Naive thymus-derived CD4-positive, alpha-beta T cell (primary cell): ENCODE measurements at regions not wholly inside any gene's neighbourhood (a gene's known extent, or its start where the extent isn't known, plus 50 kb on each side); places are given as distances from the start of the nearest gene placed in this dataset.

ENCODE experiments used
- ATAC-seq: fragments of 150-1000 bp; cut with Tn5 transposase; 2 replicates; pipeline ENCODE4 v1.10.0; 2021; ENCODE audit warnings: mild to moderate bottlenecking, moderate library complexity
- CTCF ChIA-PET: fragments of 350-600 bp; sonication (Branson Sonifier 250); formaldehyde crosslinking; loops from one replicate; lab custom pipeline; 2021; ENCODE audit warnings: antibody characterized with exemption; lab: Charles Lee
- POLR2A ChIA-PET: fragments of 350-600 bp; sonication (Branson Sonifier 250); formaldehyde crosslinking; loops from one replicate; lab custom pipeline; 2021; ENCODE audit warnings: antibody characterized with exemption, inconsistent platforms; lab: Charles Lee
- DNase-seq, 9 donors: peaks; one replicate each; pipeline versions ENCODE4 v3.0.0 to v3.0.0-alpha.2; 2020 to 2022; ENCODE audit warnings: mixed read lengths in 1 of 9
- H3K27ac ChIP-seq: one replicate; pipeline ENCODE4 v1.7.0; 2013; ENCODE audit warnings: mild to moderate bottlenecking, low read depth, low read length, moderate library complexity
- H3K27me3 ChIP-seq, 2 donors: one replicate each; pipeline ENCODE4 v1.7.0; 2013; ENCODE audit warnings: low read length in 2 of 2, mild to moderate bottlenecking in 2 of 2, moderate library complexity in 2 of 2; ENCODE audit not compliant: control insufficient read depth in 2 of 2, insufficient read depth in 2 of 2
- H3K36me3 ChIP-seq, 3 experiments: 1 replicate in 2 of 3; 2 replicates in 1 of 3; pipeline ENCODE4 v1.7.0; 2013; ENCODE audit warnings: low read length in 3 of 3, mild to moderate bottlenecking in 3 of 3, moderate library complexity in 1 of 3; ENCODE audit not compliant: insufficient read depth in 3 of 3, control insufficient read depth in 2 of 3
- H3K4me1 ChIP-seq, 2 donors: one replicate each; pipeline ENCODE4 v1.7.0; 2013; ENCODE audit warnings: low read length in 2 of 2, mild to moderate bottlenecking in 2 of 2, moderate library complexity in 1 of 2; ENCODE audit not compliant: control insufficient read depth in 2 of 2, insufficient read depth in 2 of 2
- H3K4me3 ChIP-seq: 2 replicates; pipeline ENCODE4 v1.7.0; 2013; ENCODE audit warnings: mild to moderate bottlenecking, low read length
- H3K9me3 ChIP-seq, 3 experiments: 1 replicate in 2 of 3; 2 replicates in 1 of 3; pipeline ENCODE4 v1.7.0; 2013; ENCODE audit warnings: low read length in 3 of 3; ENCODE audit not compliant: control insufficient read depth in 2 of 3
- H3K27ac Mint-ChIP-seq, 9 donors: one replicate each; pipeline ENCODE4 v1.8.0; 2020 to 2022; ENCODE audit warnings: mixed read lengths in 9 of 9, mild to moderate bottlenecking in 8 of 9, moderate library complexity in 5 of 9, inconsistent platforms in 2 of 9
- H3K27me3 Mint-ChIP-seq, 5 donors: one replicate each; pipeline ENCODE4 v1.8.0; 2021 to 2022; ENCODE audit warnings: mixed read lengths in 5 of 5, mild to moderate bottlenecking in 1 of 5
- H3K36me3 Mint-ChIP-seq, 5 donors: one replicate each; pipeline ENCODE4 v1.8.0; 2020 to 2022; ENCODE audit warnings: mixed read lengths in 5 of 5, mild to moderate bottlenecking in 3 of 5, inconsistent platforms in 1 of 5
- H3K4me1 Mint-ChIP-seq, 7 donors: one replicate each; pipeline ENCODE4 v1.8.0; 2020 to 2022; ENCODE audit warnings: mixed read lengths in 7 of 7, mild to moderate bottlenecking in 3 of 7, inconsistent platforms in 1 of 7
- H3K4me3 Mint-ChIP-seq, 10 donors: one replicate each; pipeline ENCODE4 v1.8.0; 2020 to 2022; ENCODE audit warnings: mild to moderate bottlenecking in 10 of 10, mixed read lengths in 10 of 10, moderate library complexity in 6 of 10, inconsistent platforms in 2 of 10
- H3K9me3 Mint-ChIP-seq, 11 donors: one replicate each; pipeline ENCODE4 v1.8.0; 2020 to 2022; ENCODE audit warnings: mixed read lengths in 11 of 11, mild to moderate bottlenecking in 4 of 11, inconsistent platforms in 1 of 11, moderate library complexity in 1 of 11
- intact Hi-C, 2 donors: fragments of 100-400 bp; cut with micrococcal nuclease; formaldehyde crosslinking; loops; one replicate each; pipeline ENCODE4 v1.15.1; 2023

- DNase-seq, result no peak
- no peak overlapping the region for H3K27ac ChIP-seq
- no peaks in the 10 kb centered on the region for H3K27me3 Mint-ChIP-seq
- intact Hi-C loops, result no loop called here
- H3K36me3 Mint-ChIP-seq, result no peaks in the 10 kb centered on the region
- H3K4me1 ChIP-seq, result no peaks in the 10 kb centered on the region
- no peak overlapping the region for H3K4me3 Mint-ChIP-seq
- no peak overlapping the region for H3K4me3 ChIP-seq
- no peaks in the 10 kb centered on the region for H3K27me3 ChIP-seq
- H3K9me3 Mint-ChIP-seq, result peaks cover 0 to 3% (median 0%) of the 10 kb centered on the region in 11 donors
- H3K27ac Mint-ChIP-seq, result no peak overlapping the region
- H3K4me1 Mint-ChIP-seq, result peaks cover 0 to 2% (median 0%) of the 10 kb centered on the region in 7 donors
- POLR2A ChIA-PET, result no interaction called here
- CTCF ChIA-PET, result no interaction called here
- no peak for ATAC-seq
- no peaks in the 10 kb centered on the region for H3K36me3 ChIP-seq
- no peaks in the 10 kb centered on the region for H3K9me3 ChIP-seq
Observed at GRCh38 chrX:10773318-10773717, 152.9 kb upstream of the MID1 start.

- peaks cover 0 to 10% (median 3%) of the 10 kb centered on the region in 11 donors for H3K9me3 Mint-ChIP-seq
- DNase-seq (no peak), ATAC-seq (no peak)
- H3K4me3 ChIP-seq, result no peak overlapping the region
- intact Hi-C loops, result no loop called here
- CTCF ChIA-PET, result no interaction called here
- no peaks in the 10 kb centered on the region for H3K4me1 Mint-ChIP-seq
- peaks cover 0 to 4% (median 0%) of the 10 kb centered on the region in 5 donors for H3K27me3 Mint-ChIP-seq
- no peaks in the 10 kb centered on the region for H3K9me3 ChIP-seq
- H3K36me3 Mint-ChIP-seq, result no peaks in the 10 kb centered on the region
- H3K27ac Mint-ChIP-seq, result peak overlapping the region in 1 of 9 donors; percentile 57
- POLR2A ChIA-PET, result no interaction called here
- no peaks in the 10 kb centered on the region for H3K36me3 ChIP-seq
- no peaks in the 10 kb centered on the region for H3K27me3 ChIP-seq
- no peaks in the 10 kb centered on the region for H3K4me1 ChIP-seq
- no peak overlapping the region for H3K4me3 Mint-ChIP-seq
- no peak overlapping the region for H3K27ac ChIP-seq
Observed at GRCh38 chrX:10781847-10782530, 161.6 kb upstream of the MID1 start.

GRCh38 chrX:10783451-10783995 is 163.1 kb upstream of the MID1 start:
- no peaks in the 10 kb centered on the region for H3K36me3 Mint-ChIP-seq
- H3K4me1 Mint-ChIP-seq, result no peaks in the 10 kb centered on the region
- H3K27me3 Mint-ChIP-seq, result peaks cover 0 to 4% (median 0%) of the 10 kb centered on the region in 5 donors
- no peak overlapping the region for H3K4me3 Mint-ChIP-seq
- Histone ChIP-seq H3K36me3 (no peaks in the 10 kb centered on the region), H3K27me3 (no peaks in the 10 kb centered on the region), H3K27ac (no peak overlapping the region), H3K4me1 (no peaks in the 10 kb centered on the region), H3K4me3 (no peak overlapping the region), H3K9me3 (no peaks in the 10 kb centered on the region)
- ATAC-seq (no peak), DNase-seq (no peak)
- intact Hi-C loops, result no loop called here
- no peak overlapping the region for H3K27ac Mint-ChIP-seq
- peaks cover 0 to 11% (median 3%) of the 10 kb centered on the region in 11 donors for H3K9me3 Mint-ChIP-seq
- CTCF ChIA-PET, result no interaction called here
- POLR2A ChIA-PET, result no interaction called here

GRCh38 chrX:10787264-10787663 is 166.9 kb upstream of the MID1 start:
- no peak overlapping the region for H3K27ac Mint-ChIP-seq
- no peak overlapping the region for H3K4me3 ChIP-seq

GRCh38 chrX:10794203-10794630 is 173.8 kb upstream of the MID1 start:
- no peak for ATAC-seq
- H3K4me3 ChIP-seq, result no peak overlapping the region

More at GRCh38 chrX:10787264-10787663, 166.9 kb upstream of the MID1 start:
- Histone ChIP-seq H3K4me1 (no peaks in the 10 kb centered on the region), H3K9me3 (no peaks in the 10 kb centered on the region), H3K27ac (no peak overlapping the region), H3K36me3 (no peaks in the 10 kb centered on the region), H3K27me3 (no peaks in the 10 kb centered on the region)
- Mint-ChIP-seq H3K36me3 (no peaks in the 10 kb centered on the region), H3K27me3 (peaks cover 0 to 4% (median 0%) of the 10 kb centered on the region in 5 donors), H3K4me1 (no peaks in the 10 kb centered on the region), H3K4me3 (no peak overlapping the region), H3K9me3 (peaks cover 0 to 9% (median 3%) of the 10 kb centered on the region in 11 donors)
- ChIA-PET POLR2A (no interaction called here), CTCF (no interaction called here)
- ATAC-seq, result no peak
- intact Hi-C loops, result no loop called here
- DNase-seq, result no peak

GRCh38 chrX:10795721-10796120 is 175.3 kb upstream of the MID1 start:
- no peak overlapping the region for H3K27ac ChIP-seq
- no peak overlapping the region for H3K4me3 Mint-ChIP-seq
- H3K36me3 ChIP-seq, result no peaks in the 10 kb centered on the region
- no peak for ATAC-seq
- H3K27me3 ChIP-seq, result no peaks in the 10 kb centered on the region
- peaks cover 0 to 5% (median 0%) of the 10 kb centered on the region in 11 donors for H3K9me3 Mint-ChIP-seq
- DNase-seq, result no peak
- no peaks in the 10 kb centered on the region for H3K27me3 Mint-ChIP-seq
- no peak overlapping the region for H3K4me3 ChIP-seq
- no peak overlapping the region for H3K27ac Mint-ChIP-seq
- no peaks in the 10 kb centered on the region for H3K36me3 Mint-ChIP-seq
- no peaks in the 10 kb centered on the region for H3K4me1 Mint-ChIP-seq
- intact Hi-C loops, result no loop called here
- POLR2A ChIA-PET, result no interaction called here
- no peaks in the 10 kb centered on the region for H3K9me3 ChIP-seq
- CTCF ChIA-PET, result no interaction called here
- H3K4me1 ChIP-seq, result no peaks in the 10 kb centered on the region

More at GRCh38 chrX:10794203-10794630, 173.8 kb upstream of the MID1 start:
- Mint-ChIP-seq H3K4me3 (no peak overlapping the region), H3K27me3 (no peaks in the 10 kb centered on the region), H3K27ac (no peak overlapping the region), H3K9me3 (peaks cover 0 to 5% (median 3%) of the 10 kb centered on the region in 11 donors), H3K36me3 (no peaks in the 10 kb centered on the region), H3K4me1 (no peaks in the 10 kb centered on the region)
- Histone ChIP-seq H3K27ac (no peak overlapping the region), H3K36me3 (no peaks in the 10 kb centered on the region), H3K27me3 (no peaks in the 10 kb centered on the region), H3K4me1 (no peaks in the 10 kb centered on the region), H3K9me3 (no peaks in the 10 kb centered on the region)
- no peak for DNase-seq
- POLR2A ChIA-PET, result no interaction called here
- intact Hi-C loops, result no loop called here
- CTCF ChIA-PET, result no interaction called here

GRCh38 chrX:10797466-10797865 is 177.1 kb upstream of the MID1 start:
- POLR2A ChIA-PET, result no interaction called here

More at GRCh38 chrX:10797466-10797865, 177.1 kb upstream of the MID1 start:
- H3K4me3 Mint-ChIP-seq, result no peak overlapping the region
- H3K4me1 ChIP-seq, result no peaks in the 10 kb centered on the region
- H3K27me3 ChIP-seq, result no peaks in the 10 kb centered on the region
- H3K9me3 ChIP-seq, result no peaks in the 10 kb centered on the region
- CTCF ChIA-PET, result no interaction called here
- H3K27ac ChIP-seq, result no peak overlapping the region
- ATAC-seq (no peak), DNase-seq (no peak)
- H3K4me3 ChIP-seq, result no peak overlapping the region
- intact Hi-C loops, result no loop called here
- peaks cover 0 to 2% (median 0%) of the 10 kb centered on the region in 11 donors for H3K9me3 Mint-ChIP-seq
- no peaks in the 10 kb centered on the region for H3K27me3 Mint-ChIP-seq
- H3K4me1 Mint-ChIP-seq, result no peaks in the 10 kb centered on the region
- no peaks in the 10 kb centered on the region for H3K36me3 ChIP-seq
- H3K27ac Mint-ChIP-seq, result peak overlapping the region in 1 of 9 donors; percentile 32
- no peaks in the 10 kb centered on the region for H3K36me3 Mint-ChIP-seq
